Stimulated activated effector memory CD8-positive, alpha-beta T cell treated with anti-CD3 and anti-CD28 coated beads, Interleukin-12 subunit alpha, Interleukin-12 subunit beta, amount 100 ng/mL, for 72 hours (primary cell): ENCODE measurements at regions not wholly inside any gene's neighbourhood (a gene's known extent, or its start where the extent isn't known, plus 50 kb on each side); places are given as distances from the start of the nearest gene placed in this dataset.

Experiments used
- ATAC-seq: fragments of 150-1000 bp; cut with Tn5 transposase; 2 replicates; pipeline ENCODE4 v1.10.0; 2021
- DNase-seq, 2 donors: peaks; one replicate each; pipeline ENCODE4 v3.0.0; 2021 to 2022; ENCODE audit warnings: low spot score in 2 of 2
- H3K27ac Mint-ChIP-seq: one replicate; pipeline ENCODE4 v1.8.0; 2022; ENCODE audit warnings: mild to moderate bottlenecking, mixed read lengths
- H3K36me3 Mint-ChIP-seq: one replicate; pipeline ENCODE4 v1.8.0; 2022; ENCODE audit warnings: mild to moderate bottlenecking, mixed read lengths
- H3K4me1 Mint-ChIP-seq: one replicate; pipeline ENCODE4 v1.8.0; 2022; ENCODE audit warnings: mixed read lengths
- H3K4me3 Mint-ChIP-seq: one replicate; pipeline ENCODE4 v1.8.0; 2022; ENCODE audit warnings: mild to moderate bottlenecking, mixed read lengths
- H3K9me3 Mint-ChIP-seq: one replicate; pipeline ENCODE4 v1.8.0; 2022; ENCODE audit warnings: mixed read lengths

DNA sequence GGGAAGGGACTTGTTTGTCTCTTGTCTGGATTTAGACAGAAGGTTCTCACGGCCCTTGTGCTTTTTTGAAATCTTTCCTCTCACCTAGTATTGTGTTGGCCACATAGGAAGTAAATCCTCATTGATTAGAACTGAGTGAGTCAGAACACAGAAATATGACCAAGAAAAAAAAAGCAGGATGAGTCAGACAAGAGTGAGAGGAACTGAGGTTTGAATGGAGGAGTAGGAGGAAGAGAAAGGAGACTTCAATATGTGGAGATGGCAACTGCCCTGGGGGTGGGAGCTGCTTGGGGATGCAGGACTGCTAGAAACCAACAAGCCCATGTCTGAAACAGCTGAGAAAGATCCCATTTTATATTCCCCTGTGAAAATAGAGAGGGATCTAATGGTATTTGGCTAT, 194.1 kb upstream of the ZBTB20 start:
- no peak overlapping the region for H3K4me3 Mint-ChIP-seq
- DNase-seq (no peak), ATAC-seq (peak; percentile 89)
- H3K4me1 Mint-ChIP-seq: no peaks in the 10 kb centered on the region
- H3K9me3 Mint-ChIP-seq: no peaks in the 10 kb centered on the region
- no peak overlapping the region for H3K27ac Mint-ChIP-seq
- H3K36me3 Mint-ChIP-seq: no peaks in the 10 kb centered on the region

DNA sequence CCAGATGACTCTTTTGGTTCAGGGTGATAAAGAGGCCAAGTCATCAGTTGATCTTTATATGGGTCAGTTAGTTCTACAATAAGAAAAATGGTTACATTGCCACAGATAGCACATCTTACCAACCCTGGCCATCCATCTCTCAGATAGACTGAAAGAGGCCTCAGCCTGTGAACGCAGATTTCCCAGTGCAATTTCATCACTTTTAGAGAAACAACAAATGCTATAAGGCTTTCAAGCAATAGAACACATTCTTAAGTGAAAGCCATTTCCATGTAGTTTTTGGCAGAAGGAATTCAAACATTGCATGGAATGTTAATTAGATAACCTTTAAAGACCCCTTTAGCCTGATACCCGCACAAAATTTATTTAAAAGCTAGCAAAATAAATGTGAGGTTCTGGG, 200.6 kb upstream of the ZBTB20 start:
- Mint-ChIP-seq H3K27ac (no peak overlapping the region), H3K9me3 (no peaks in the 10 kb centered on the region), H3K4me1 (no peaks in the 10 kb centered on the region), H3K4me3 (no peak overlapping the region), H3K36me3 (no peaks in the 10 kb centered on the region)
- no peak for ATAC-seq
- no peak for DNase-seq

DNA sequence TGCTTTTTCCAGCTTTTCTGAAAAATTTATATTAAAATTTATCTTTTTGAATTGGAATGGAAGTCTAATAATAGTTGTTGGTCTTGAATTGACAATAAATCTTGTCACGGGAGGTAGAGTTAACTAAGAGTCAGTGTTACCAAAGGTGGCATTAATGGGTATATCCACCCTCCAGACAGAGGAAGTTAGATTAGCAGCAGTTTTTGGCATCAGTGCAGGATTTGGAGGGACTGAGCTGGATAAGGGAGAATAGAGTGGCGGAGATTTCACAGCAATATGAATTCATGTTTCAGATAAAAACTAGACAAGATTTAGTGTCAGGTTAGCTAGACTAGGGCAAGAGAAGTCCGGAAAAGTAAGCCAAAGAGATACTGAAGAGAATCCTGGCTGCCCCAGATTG, 201.3 kb upstream of the ZBTB20 start:
- Mint-ChIP-seq H3K4me1 (no peaks in the 10 kb centered on the region), H3K4me3 (no peak overlapping the region), H3K36me3 (no peaks in the 10 kb centered on the region), H3K9me3 (no peaks in the 10 kb centered on the region), H3K27ac (no peak overlapping the region)
- ATAC-seq (no peak), DNase-seq (no peak)

DNA sequence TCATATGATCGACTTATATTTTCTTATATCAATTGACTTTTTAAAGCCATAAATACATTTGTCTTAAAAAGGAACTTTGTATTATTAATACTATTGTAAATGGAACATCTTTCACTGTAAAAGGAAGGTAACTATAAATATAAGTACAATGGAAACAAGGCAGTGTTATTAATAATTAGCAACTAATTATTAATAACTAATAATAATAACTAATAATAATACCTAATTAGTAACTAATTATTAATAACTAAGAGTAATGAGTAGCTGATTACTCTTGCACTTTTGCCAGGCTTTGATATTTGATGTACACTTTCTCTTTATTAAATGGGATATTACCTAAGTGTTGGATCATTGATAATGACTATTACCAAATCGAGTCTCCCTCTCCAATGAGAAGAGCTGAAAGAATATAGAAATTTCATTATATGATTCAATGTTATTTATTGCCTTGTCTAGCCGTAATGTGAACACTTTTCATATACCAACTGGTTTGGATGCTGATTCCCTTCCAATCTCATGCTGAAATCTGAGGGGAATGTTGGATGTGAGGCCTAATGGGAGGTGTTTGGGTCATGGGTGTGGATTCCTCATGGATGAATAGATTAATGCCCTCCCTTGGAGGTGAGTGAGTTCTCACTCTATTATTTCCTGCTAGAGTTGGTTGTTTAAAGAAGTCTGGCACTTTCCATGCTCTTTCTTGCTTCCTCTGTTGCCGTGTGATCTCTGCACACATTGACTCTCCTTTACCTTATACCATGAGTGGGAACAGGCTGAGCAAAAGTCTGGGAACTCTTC, 202.1 kb upstream of the ZBTB20 start:
- Mint-ChIP-seq H3K9me3 (no peaks in the 10 kb centered on the region), H3K4me1 (no peaks in the 10 kb centered on the region), H3K27ac (no peak overlapping the region), H3K4me3 (no peak overlapping the region), H3K36me3 (no peaks in the 10 kb centered on the region)
- ATAC-seq (no peak), DNase-seq (no peak)

DNA sequence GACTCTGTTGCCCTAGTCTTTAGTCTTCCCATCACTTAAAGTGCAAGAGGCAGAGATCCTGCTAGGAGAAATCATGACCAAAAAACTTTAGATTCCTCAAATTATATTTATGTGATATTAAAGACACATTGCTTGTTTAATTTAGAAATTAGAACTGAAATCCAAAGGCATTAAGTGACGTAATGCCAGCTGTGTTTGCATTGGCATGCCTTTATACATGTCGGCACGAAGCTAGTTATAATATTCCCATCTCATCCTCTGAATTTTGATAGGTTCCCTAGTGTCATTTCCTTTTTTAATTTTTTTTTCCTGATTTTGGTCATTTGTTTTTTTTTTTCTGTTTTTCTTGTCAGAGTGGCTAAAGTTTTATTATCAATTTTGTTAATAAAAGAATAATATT, 203.5 kb upstream of the ZBTB20 start:
- no peaks in the 10 kb centered on the region for H3K9me3 Mint-ChIP-seq
- H3K27ac Mint-ChIP-seq: no peak overlapping the region
- H3K4me1 Mint-ChIP-seq: no peaks in the 10 kb centered on the region
- no peaks in the 10 kb centered on the region for H3K36me3 Mint-ChIP-seq
- no peak overlapping the region for H3K4me3 Mint-ChIP-seq
- DNase-seq: no peak
- no peak for ATAC-seq

DNA sequence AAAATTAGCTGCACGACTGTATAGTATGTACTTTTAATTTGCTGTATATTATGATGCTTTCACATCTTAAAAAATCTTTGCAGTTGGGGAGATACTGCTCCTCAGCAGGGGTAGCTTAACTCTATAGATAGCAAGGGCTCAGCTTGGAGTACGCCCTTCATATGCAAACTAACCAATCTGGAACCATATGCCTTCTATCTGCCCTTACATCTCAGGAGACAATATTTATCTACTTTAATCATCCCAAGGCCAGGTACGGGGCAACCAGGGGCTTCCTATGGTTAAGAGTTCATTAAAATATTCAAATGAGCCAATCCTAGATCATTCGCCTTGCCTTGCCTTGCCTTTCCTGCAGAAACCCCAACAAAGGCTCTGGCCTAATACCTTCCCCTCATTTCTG, 204.1 kb upstream of the ZBTB20 start:
- ATAC-seq: no peak
- Mint-ChIP-seq H3K4me1 (no peaks in the 10 kb centered on the region), H3K4me3 (no peak overlapping the region), H3K27ac (no peak overlapping the region), H3K36me3 (no peaks in the 10 kb centered on the region), H3K9me3 (no peaks in the 10 kb centered on the region)
- DNase-seq: no peak

DNA sequence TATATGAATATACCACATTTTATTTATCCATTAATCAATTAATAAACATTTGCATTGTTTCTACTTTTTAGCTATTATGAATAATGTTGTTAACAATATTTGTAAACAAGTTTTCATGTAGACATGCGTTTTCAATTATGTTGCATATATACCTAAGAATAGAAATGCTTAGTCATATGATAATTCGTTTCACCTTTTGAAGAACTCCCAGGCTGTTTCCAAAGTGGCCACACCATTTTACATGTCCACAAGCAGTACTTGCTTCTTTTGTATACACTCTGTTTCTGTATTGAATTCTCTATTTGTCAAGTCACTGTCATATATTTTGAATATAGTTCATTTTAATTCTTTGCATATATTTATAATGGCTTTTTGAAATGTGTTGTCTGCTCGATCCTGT, 206.9 kb upstream of the ZBTB20 start:
- H3K27ac Mint-ChIP-seq: no peak overlapping the region
- H3K4me1 Mint-ChIP-seq: no peaks in the 10 kb centered on the region
- ATAC-seq: no peak
- DNase-seq: no peak
- no peaks in the 10 kb centered on the region for H3K9me3 Mint-ChIP-seq
- no peaks in the 10 kb centered on the region for H3K36me3 Mint-ChIP-seq
- H3K4me3 Mint-ChIP-seq: no peak overlapping the region

DNA sequence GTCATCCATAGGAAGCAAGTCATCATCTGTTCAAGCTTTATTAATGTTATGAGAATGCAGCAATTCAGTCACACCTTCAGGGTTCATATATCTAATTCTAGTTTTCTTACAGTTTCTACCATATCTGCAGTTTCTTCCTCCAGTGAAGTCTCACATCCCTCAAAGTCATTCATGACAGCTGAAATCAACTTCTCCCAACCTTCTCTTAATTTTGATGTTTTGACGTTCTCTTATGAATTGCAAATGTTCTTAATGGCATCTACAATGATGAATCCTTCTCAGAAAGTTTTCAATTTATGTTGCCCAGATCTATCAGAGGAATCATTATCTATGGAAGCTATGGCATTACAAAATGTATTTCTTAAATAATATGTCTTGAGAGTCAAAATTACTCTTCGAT, 210.4 kb upstream of the ZBTB20 start:
- Mint-ChIP-seq H3K4me3 (no peak overlapping the region), H3K36me3 (no peaks in the 10 kb centered on the region), H3K9me3 (no peaks in the 10 kb centered on the region), H3K4me1 (peaks cover 7% of the 10 kb centered on the region), H3K27ac (no peak overlapping the region)
- ATAC-seq (no peak), DNase-seq (no peak)

DNA sequence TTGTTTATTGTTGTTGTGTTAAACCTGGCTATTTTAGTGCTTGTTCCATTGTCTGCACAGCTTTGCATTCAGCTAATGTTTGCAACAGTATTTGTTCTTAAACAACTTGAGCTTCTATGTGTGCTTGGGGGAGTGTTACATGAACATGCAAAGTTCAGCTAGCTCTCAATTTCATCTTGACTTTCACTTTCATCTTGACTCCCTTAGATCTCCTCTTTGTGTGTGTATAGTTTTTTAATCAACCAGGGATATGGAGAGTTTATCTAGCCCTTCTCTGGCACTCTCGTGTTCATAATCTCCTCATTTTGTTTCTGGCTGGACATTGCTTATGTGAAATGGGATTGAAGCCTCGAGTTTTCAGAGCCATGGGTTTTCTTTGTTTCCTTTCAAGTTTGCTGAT, 212.4 kb upstream of the ZBTB20 start:
- Mint-ChIP-seq H3K4me1 (peaks cover 7% of the 10 kb centered on the region), H3K4me3 (no peak overlapping the region), H3K27ac (no peak overlapping the region), H3K36me3 (no peaks in the 10 kb centered on the region), H3K9me3 (no peaks in the 10 kb centered on the region)
- ATAC-seq: no peak
- DNase-seq: no peak

DNA sequence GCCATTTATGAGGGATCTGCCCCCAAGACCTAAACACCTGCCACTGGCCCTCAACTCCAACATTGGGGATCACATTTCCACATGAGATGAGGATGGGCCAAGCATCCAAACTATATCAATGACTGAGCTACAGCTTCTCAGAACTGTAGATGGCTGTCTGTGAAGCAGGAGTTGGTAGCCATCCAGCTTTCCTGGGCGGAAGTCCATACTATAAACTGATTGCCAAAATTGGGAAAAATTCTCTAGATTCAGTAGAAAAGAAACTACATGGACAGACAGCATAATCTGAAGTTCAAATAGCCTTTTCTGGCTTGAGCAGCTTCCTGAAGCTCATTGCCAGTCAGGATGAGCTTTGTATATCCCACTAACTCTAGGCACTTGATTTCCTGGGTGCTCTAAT, 214.7 kb upstream of the ZBTB20 start:
- ATAC-seq (no peak), DNase-seq (no peak)
- Mint-ChIP-seq H3K9me3 (peaks cover 6% of the 10 kb centered on the region), H3K4me1 (peaks cover 7% of the 10 kb centered on the region), H3K27ac (no peak overlapping the region), H3K36me3 (no peaks in the 10 kb centered on the region), H3K4me3 (no peak overlapping the region)

DNA sequence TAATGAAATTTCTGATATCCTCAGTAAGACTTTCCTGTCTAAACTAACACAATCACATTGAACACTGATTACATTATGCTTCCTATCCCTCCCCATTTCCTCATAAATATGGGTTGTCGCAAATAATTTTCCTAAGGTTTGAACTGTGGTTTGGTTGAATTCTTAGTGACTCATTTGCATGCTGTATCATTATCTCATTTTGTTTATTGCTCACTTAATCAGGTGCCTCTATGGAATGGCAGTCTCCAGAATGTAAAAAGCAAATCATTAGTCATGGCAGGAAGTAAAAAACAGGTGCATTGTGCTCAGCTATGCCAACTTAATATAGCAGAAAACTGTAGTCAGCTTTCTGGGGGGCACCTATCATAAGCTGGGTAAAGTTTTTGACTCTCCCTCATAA, 216.0 kb upstream of the ZBTB20 start:
- DNase-seq (no peak), ATAC-seq (no peak)
- Mint-ChIP-seq H3K4me1 (peaks cover 7% of the 10 kb centered on the region), H3K27ac (no peak overlapping the region), H3K9me3 (peaks cover 6% of the 10 kb centered on the region), H3K4me3 (no peak overlapping the region), H3K36me3 (no peaks in the 10 kb centered on the region)

DNA sequence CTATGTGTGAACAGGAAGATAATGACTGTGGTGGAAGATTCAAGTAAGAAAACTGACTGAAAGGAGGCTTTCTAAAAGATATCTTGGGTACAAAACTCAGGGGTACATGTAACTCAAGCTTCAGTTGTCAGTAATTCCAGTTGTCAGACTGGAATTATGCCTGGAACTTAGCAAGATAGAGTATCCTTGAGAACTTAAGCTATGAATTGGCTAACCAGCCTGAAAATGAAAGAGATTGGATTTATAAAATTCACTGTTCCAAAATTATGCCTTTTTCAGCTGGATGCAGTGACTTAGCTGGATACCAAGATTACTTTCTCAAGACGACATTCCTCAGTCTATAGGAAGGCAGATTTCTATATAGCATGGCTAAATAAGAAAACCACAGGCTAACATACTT, 221.9 kb upstream of the ZBTB20 start:
- H3K9me3 Mint-ChIP-seq: peaks cover 6% of the 10 kb centered on the region
- H3K4me1 Mint-ChIP-seq: no peaks in the 10 kb centered on the region
- no peak overlapping the region for H3K27ac Mint-ChIP-seq
- H3K36me3 Mint-ChIP-seq: no peaks in the 10 kb centered on the region
- H3K4me3 Mint-ChIP-seq: no peak overlapping the region
- DNase-seq: no peak
- ATAC-seq: no peak

DNA sequence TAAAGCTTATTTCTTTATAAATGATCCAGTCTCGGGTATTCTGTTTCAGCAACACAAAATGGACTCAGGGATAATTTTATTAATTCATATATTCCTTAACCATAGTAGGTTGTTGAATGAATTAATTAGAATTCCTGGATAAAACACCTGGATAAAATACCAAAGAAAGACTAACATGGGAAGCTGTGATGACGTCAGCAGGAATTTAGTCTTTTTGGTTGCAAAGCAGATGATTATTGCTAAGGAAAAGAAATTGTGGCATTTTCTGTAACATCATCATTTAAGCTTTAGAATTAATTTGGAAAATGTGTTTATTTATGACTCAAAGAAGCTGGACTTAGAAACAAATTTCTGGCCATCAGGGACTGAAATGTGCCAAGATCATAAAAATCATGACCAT, 228.3 kb upstream of the ZBTB20 start:
- Mint-ChIP-seq H3K27ac (no peak overlapping the region), H3K36me3 (no peaks in the 10 kb centered on the region), H3K9me3 (no peaks in the 10 kb centered on the region), H3K4me3 (no peak overlapping the region), H3K4me1 (no peaks in the 10 kb centered on the region)
- ATAC-seq (no peak), DNase-seq (no peak)

DNA sequence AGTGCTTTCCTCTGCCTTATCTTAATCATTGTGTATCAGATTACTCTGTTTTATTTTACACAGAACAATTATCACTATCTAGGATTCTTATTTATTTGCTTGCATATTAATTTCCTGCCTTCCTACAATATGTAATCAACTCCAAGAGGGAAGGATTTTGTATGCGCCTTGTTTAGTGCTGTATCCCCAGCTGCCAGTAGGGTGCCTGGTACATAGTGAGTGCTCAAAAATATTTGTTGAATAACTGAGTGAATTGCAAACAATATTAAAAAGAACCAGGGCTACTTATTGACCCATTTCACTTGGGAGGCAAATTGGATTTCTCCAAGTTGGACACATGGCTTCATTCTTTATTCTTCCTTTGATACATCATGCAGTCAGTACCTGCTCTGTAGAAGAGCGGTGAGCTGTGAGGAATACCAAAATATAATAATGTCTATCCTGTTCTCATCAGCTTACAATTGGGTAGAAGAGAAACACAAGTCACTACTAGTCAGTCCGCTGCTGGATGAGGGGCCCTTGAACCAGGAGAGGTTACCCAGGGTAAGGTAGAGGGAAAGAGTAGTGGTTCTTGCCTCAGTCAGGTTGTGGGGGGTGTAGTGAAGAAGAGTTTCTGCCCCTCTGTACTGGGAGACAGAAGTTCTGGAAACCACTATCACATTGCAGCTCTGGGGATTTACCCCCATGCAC, 233.9 kb upstream of the ZBTB20 start:
- ATAC-seq (no peak), DNase-seq (no peak)
- Mint-ChIP-seq H3K4me3 (no peak overlapping the region), H3K36me3 (no peaks in the 10 kb centered on the region), H3K27ac (no peak overlapping the region), H3K9me3 (no peaks in the 10 kb centered on the region), H3K4me1 (no peaks in the 10 kb centered on the region)

DNA sequence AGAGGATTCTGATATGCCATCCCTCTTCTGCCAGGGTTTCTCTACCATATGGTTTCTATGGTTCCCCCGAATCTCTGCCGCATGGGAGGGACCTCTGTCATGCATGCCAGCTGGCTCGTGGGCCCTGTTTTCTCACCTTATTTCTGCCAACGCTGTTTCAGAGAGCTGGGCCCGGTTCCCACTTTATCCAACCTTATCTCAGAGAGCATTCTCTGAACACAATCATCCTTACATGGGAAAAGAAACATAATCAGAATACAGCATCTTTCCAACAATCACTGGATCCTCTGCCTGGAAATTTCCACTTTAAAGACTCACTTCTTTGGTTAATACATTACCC, 234.5 kb upstream of the ZBTB20 start:
- no peak for ATAC-seq
- DNase-seq: no peak
- Mint-ChIP-seq H3K9me3 (no peaks in the 10 kb centered on the region), H3K4me3 (no peak overlapping the region), H3K4me1 (no peaks in the 10 kb centered on the region), H3K27ac (no peak overlapping the region), H3K36me3 (no peaks in the 10 kb centered on the region)

DNA sequence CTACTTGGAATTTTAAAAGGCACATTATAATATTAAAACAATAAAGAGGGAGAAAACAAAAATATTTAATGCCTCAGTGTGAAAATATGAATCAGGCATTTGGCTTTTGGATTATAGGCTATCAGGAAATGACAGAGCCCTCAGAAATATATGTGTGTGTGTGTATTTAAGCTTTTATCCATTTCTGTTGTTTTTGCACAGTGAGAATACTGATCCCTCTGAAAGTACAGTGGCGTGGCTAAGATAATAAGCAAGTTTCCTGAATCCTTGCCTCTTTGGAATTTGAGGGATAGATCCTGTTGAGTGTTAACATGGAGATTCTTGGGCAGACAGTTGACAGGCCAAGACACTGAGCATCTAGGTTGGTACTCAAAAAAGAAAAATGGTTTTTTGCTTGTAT, 234.8 kb upstream of the ZBTB20 start:
- H3K36me3 Mint-ChIP-seq: no peaks in the 10 kb centered on the region
- DNase-seq (no peak), ATAC-seq (no peak)
- no peaks in the 10 kb centered on the region for H3K4me1 Mint-ChIP-seq
- H3K9me3 Mint-ChIP-seq: no peaks in the 10 kb centered on the region
- no peak overlapping the region for H3K27ac Mint-ChIP-seq
- H3K4me3 Mint-ChIP-seq: no peak overlapping the region
